ENCODE measurements at regions not wholly inside any gene's neighbourhood (a gene's known extent, or its start where the extent isn't known, plus 50 kb on each side); places are given as distances from the start of the nearest gene placed in this dataset.

DNA sequence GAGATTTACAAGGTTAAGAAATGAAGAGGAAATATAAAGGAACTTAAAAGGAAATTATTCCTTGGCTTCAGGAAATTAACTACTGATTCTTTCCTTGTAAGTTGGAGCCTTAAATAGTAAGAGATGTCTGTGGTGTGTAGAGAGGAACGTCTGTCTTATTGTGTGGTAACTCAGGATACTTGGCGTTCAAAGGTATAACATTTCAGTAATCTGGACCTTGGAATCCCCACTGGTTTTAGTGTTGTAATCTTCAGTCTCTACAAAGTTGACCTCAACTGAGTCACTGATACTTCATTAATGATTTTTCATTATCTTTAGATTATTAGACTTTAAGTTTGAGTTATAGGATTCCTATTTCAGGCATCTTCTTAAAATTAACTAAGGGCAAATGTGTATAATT is 79.1 kb upstream of the LSM6 start:
- Histone ChIP-seq H3K9me3 (ENCODE audit: low read length) (no peaks in the 10 kb centered on the region), H3K27me3 (ENCODE audit: insufficient read depth, low read depth, low read length) (no peaks in the 10 kb centered on the region), H3K36me3 (ENCODE audit: insufficient read depth, low read length) (no peaks in the 10 kb centered on the region), H3K4me2 (ENCODE audit: low read length) (no peak overlapping the region), H3K79me2 (replicated peaks; ENCODE audit: insufficient read depth, low read length) (no peaks in the 10 kb centered on the region), H3K9ac (ENCODE audit: low read length) (no peak overlapping the region), H3K27ac (ENCODE audit: low read length) (no peak overlapping the region), H3F3A (ENCODE audit: insufficient read depth, low read length, poor library complexity, severe bottlenecking) (no peaks in the 10 kb centered on the region), H3K4me3 (ENCODE audit: low read length) (no peak overlapping the region), H4K20me1 (ENCODE audit: insufficient read depth) (no peaks in the 10 kb centered on the region), H3K9me2 (ENCODE audit: insufficient read depth, low read length) (no peaks in the 10 kb centered on the region), H2AFZ (ENCODE audit: low read depth, low read length) (no peak overlapping the region)
- TF ChIP-seq POLR2AphosphoS5 (IDR thresholded peaks at IDR 0.05) (no peak), EZH2 (IDR thresholded peaks at IDR 0.05; ENCODE audit: borderline replicate concordance, insufficient read depth, low read length, poor library complexity, severe bottlenecking) (no peak), RAD21 (conservative IDR thresholded peaks at IDR 0.05) (no peak), MXI1 (conservative IDR thresholded peaks at IDR 0.05; ENCODE audit: poor library complexity, severe bottlenecking) (no peak)
- TF ChIP-seq, protein P1, sequence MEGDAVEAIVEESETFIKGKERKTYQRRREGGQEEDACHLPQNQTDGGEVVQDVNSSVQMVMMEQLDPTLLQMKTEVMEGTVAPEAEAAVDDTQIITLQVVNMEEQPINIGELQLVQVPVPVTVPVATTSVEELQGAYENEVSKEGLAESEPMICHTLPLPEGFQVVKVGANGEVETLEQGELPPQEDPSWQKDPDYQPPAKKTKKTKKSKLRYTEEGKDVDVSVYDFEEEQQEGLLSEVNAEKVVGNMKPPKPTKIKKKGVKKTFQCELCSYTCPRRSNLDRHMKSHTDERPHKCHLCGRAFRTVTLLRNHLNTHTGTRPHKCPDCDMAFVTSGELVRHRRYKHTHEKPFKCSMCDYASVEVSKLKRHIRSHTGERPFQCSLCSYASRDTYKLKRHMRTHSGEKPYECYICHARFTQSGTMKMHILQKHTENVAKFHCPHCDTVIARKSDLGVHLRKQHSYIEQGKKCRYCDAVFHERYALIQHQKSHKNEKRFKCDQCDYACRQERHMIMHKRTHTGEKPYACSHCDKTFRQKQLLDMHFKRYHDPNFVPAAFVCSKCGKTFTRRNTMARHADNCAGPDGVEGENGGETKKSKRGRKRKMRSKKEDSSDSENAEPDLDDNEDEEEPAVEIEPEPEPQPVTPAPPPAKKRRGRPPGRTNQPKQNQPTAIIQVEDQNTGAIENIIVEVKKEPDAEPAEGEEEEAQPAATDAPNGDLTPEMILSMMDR (IDR thresholded peaks at IDR 0.05; ENCODE audit: poor library complexity, severe bottlenecking): no peak

DNA sequence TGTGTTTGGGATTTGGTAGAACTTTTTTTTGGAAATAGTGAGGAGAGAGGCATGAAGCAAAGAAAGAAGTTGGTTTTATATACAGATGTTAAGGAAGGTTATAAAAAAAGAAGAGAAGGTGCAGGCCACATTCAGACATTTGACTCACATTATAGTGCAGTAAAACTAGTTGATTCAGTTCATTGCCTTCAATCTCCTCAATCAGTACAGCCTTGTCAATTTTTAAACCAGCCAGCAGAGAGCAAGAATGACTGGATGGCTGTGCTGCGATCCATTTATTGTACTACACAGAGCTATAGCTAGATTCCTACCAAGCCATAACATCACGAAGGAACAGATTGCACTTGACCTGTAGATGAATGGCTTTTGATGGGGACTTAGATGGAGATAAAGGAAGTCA is 79.7 kb upstream of the LSM6 start:
- Histone ChIP-seq H3K36me3 (ENCODE audit: insufficient read depth, low read length) (no peaks in the 10 kb centered on the region), H4K20me1 (ENCODE audit: insufficient read depth) (no peaks in the 10 kb centered on the region), H3K27ac (ENCODE audit: low read length) (no peak overlapping the region), H3K9me2 (ENCODE audit: insufficient read depth, low read length) (no peaks in the 10 kb centered on the region), H3K79me2 (replicated peaks; ENCODE audit: insufficient read depth, low read length) (no peaks in the 10 kb centered on the region), H3K27me3 (ENCODE audit: insufficient read depth, low read depth, low read length) (no peaks in the 10 kb centered on the region), H3K4me2 (ENCODE audit: low read length) (no peak overlapping the region), H2AFZ (ENCODE audit: low read depth, low read length) (no peak overlapping the region), H3K9ac (ENCODE audit: low read length) (no peak overlapping the region), H3K9me3 (ENCODE audit: low read length) (no peaks in the 10 kb centered on the region), H3K4me3 (ENCODE audit: low read length) (no peak overlapping the region), H3F3A (ENCODE audit: insufficient read depth, low read length, poor library complexity, severe bottlenecking) (no peaks in the 10 kb centered on the region)
- TF ChIP-seq POLR2AphosphoS5 (IDR thresholded peaks at IDR 0.05): no peak
- TF ChIP-seq SMC3 (conservative IDR thresholded peaks at IDR 0.05; ENCODE audit: poor library complexity): no peak
- no peak for TF ChIP-seq EZH2 (IDR thresholded peaks at IDR 0.05; ENCODE audit: borderline replicate concordance, insufficient read depth, low read length, poor library complexity, severe bottlenecking)
- TF ChIP-seq, protein P1 (IDR thresholded peaks at IDR 0.05; ENCODE audit: poor library complexity, severe bottlenecking): no peak
- no peak for TF ChIP-seq RAD21 (conservative IDR thresholded peaks at IDR 0.05)
- TF ChIP-seq MXI1 (conservative IDR thresholded peaks at IDR 0.05; ENCODE audit: poor library complexity, severe bottlenecking): no peak
- TF ChIP-seq EP300 (conservative IDR thresholded peaks at IDR 0.05; ENCODE audit: poor library complexity, severe bottlenecking): no peak
- TF ChIP-seq, protein P2, sequence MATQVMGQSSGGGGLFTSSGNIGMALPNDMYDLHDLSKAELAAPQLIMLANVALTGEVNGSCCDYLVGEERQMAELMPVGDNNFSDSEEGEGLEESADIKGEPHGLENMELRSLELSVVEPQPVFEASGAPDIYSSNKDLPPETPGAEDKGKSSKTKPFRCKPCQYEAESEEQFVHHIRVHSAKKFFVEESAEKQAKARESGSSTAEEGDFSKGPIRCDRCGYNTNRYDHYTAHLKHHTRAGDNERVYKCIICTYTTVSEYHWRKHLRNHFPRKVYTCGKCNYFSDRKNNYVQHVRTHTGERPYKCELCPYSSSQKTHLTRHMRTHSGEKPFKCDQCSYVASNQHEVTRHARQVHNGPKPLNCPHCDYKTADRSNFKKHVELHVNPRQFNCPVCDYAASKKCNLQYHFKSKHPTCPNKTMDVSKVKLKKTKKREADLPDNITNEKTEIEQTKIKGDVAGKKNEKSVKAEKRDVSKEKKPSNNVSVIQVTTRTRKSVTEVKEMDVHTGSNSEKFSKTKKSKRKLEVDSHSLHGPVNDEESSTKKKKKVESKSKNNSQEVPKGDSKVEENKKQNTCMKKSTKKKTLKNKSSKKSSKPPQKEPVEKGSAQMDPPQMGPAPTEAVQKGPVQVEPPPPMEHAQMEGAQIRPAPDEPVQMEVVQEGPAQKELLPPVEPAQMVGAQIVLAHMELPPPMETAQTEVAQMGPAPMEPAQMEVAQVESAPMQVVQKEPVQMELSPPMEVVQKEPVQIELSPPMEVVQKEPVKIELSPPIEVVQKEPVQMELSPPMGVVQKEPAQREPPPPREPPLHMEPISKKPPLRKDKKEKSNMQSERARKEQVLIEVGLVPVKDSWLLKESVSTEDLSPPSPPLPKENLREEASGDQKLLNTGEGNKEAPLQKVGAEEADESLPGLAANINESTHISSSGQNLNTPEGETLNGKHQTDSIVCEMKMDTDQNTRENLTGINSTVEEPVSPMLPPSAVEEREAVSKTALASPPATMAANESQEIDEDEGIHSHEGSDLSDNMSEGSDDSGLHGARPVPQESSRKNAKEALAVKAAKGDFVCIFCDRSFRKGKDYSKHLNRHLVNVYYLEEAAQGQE (IDR thresholded peaks at IDR 0.05; ENCODE audit: borderline replicate concordance): no peak
